ENCODE measurements at regions not wholly inside any gene's neighbourhood (a gene's known extent, or its start where the extent isn't known, plus 50 kb on each side); places are given as distances from the start of the nearest gene placed in this dataset.

DNA sequence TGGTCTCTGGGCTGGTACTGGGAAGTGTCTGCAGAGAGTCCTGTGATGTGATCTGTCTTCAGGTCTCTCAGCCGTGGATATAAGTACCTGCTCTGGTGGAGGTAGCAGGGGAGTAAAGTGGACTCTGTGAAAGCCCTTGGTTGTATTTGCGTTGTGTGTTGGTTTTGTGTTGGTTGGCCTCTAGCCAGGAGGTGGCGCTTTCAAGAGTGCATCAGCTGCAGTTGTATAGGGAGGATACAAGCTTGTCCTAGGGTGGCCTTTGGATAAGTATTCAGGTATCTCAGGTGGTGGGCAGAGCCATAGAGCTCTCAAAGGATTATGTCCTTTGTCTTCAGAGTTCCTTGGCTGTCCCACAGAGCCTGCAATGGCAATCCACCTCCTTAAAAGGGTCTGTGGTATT, 111.6 kb downstream of the MAGEB17 start:
- H3K4me3 ChIP-seq (replicated peaks in 1 of 3): no peak overlapping the region
- H3K9me3 ChIP-seq: no peaks in the 10 kb centered on the region
- H3K4me1 ChIP-seq: no peaks in the 10 kb centered on the region
- no peaks in the 10 kb centered on the region for H3K27me3 ChIP-seq
- H3K36me3 ChIP-seq: no peaks in the 10 kb centered on the region
- no peak overlapping the region for H3K27ac ChIP-seq
- no peak for TF ChIP-seq POLR2A (IDR thresholded peaks at IDR 0.05)
- 48% methylated on average over 2 of the region's 3 CpGs; no CpG with 5 or more reads in 1 of the 2 donors for WGBS, 2 donors
- intact Hi-C loops (cut with DNase I): no loop called here
- peak; percentile 30 to 41 for DNase-seq

DNA sequence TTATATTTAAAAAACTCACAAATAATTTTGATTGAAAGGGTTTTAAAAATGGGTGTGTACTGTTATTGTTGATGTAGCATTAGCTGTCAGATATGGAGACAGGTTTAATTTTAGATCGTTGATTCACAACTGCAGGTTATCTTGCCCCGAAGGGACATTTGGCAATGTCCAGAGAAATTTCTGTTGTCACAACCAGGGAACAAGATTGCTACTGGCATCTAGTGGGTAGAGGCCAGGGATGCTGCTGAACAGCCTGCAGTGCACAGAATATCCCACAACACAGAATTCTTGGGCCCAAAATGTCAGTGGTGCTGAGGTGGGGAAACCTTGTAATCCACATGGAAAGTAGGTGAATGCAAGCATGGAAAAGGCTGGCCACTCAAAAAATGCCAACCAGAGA, 114.9 kb downstream of the MAGEB17 start:
- TF ChIP-seq, protein P1, sequence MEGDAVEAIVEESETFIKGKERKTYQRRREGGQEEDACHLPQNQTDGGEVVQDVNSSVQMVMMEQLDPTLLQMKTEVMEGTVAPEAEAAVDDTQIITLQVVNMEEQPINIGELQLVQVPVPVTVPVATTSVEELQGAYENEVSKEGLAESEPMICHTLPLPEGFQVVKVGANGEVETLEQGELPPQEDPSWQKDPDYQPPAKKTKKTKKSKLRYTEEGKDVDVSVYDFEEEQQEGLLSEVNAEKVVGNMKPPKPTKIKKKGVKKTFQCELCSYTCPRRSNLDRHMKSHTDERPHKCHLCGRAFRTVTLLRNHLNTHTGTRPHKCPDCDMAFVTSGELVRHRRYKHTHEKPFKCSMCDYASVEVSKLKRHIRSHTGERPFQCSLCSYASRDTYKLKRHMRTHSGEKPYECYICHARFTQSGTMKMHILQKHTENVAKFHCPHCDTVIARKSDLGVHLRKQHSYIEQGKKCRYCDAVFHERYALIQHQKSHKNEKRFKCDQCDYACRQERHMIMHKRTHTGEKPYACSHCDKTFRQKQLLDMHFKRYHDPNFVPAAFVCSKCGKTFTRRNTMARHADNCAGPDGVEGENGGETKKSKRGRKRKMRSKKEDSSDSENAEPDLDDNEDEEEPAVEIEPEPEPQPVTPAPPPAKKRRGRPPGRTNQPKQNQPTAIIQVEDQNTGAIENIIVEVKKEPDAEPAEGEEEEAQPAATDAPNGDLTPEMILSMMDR (IDR thresholded peaks at IDR 0.05): no peak
- no peak for TF ChIP-seq POLR2A (IDR thresholded peaks at IDR 0.05)
- 83 to 91% methylated on average over 2 of the region's 2 CpGs for WGBS, 2 donors

DNA sequence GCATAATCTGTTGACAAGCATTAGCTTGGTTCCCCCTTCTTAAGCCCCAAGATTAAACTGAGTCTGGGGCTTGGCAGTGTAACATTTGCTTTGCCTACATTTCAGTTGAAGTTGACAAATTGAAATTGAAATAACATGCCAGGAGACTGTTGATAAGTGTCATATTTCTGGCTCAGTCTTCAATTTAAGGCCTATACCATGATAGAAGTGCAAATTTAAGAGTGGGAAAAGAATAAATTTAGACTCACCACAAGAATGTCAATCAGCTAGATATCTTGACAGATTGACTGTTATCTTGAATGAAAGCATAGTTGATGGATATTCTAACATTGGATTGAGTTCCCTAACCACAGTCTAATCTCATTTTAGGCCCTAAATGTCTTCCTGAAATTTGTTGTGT, 117.6 kb downstream of the MAGEB17 start:
- Histone ChIP-seq H3K4me1 (no peaks in the 10 kb centered on the region), H3K9me3 (no peaks in the 10 kb centered on the region), H3K4me3 (replicated peaks in 1 of 3) (no peak overlapping the region), H3K27me3 (no peaks in the 10 kb centered on the region), H3K27ac (no peak overlapping the region), H3K36me3 (no peaks in the 10 kb centered on the region)
- TF ChIP-seq, protein P1 (IDR thresholded peaks at IDR 0.05): no peak
- no peak for TF ChIP-seq POLR2A (IDR thresholded peaks at IDR 0.05)
- intact Hi-C loops (cut with DNase I): no loop called here
- no peak for DNase-seq

More for the DNA sequence above, 114.9 kb downstream of the MAGEB17 start:
- H3K27ac ChIP-seq: no peak overlapping the region
- H3K4me1 ChIP-seq: no peaks in the 10 kb centered on the region
- no peaks in the 10 kb centered on the region for H3K27me3 ChIP-seq
- no peak for DNase-seq
- intact Hi-C loops (cut with DNase I): no loop called here
- H3K9me3 ChIP-seq: no peaks in the 10 kb centered on the region
- H3K4me3 ChIP-seq (replicated peaks in 1 of 3): no peak overlapping the region
- H3K36me3 ChIP-seq: no peaks in the 10 kb centered on the region

DNA sequence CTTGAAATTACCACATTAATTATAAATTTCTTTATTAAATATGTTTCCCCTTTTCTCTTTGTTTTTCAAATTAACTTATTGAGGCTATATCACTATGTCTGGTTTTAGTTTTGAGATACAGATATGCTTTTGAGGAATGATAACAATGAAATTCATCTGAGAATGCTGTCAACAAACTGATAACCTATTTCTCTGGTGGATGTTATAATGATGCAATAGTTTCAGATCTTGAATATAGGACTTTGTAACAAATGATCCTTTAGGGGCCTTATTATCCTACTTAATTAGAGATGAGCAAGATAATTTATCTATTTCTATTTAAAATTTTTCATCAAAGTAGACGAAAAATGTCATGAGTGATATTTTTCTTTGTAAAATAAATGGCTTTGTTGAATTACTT, 123.7 kb downstream of the MAGEB17 start:
- no peak overlapping the region for H3K27ac ChIP-seq
- H3K9me3 ChIP-seq: no peaks in the 10 kb centered on the region
- no peak for TF ChIP-seq POLR2A (IDR thresholded peaks at IDR 0.05)
- TF ChIP-seq, protein P1 (IDR thresholded peaks at IDR 0.05): no peak
- H3K27me3 ChIP-seq: no peaks in the 10 kb centered on the region
- WGBS, 2 donors: 83 to 100% methylated on average over 1 of the region's 1 CpG
- no peak for DNase-seq
- no peak overlapping the region for H3K4me3 ChIP-seq (replicated peaks in 1 of 3)
- intact Hi-C loops (cut with DNase I): no loop called here
- no peaks in the 10 kb centered on the region for H3K36me3 ChIP-seq
- no peaks in the 10 kb centered on the region for H3K4me1 ChIP-seq

DNA sequence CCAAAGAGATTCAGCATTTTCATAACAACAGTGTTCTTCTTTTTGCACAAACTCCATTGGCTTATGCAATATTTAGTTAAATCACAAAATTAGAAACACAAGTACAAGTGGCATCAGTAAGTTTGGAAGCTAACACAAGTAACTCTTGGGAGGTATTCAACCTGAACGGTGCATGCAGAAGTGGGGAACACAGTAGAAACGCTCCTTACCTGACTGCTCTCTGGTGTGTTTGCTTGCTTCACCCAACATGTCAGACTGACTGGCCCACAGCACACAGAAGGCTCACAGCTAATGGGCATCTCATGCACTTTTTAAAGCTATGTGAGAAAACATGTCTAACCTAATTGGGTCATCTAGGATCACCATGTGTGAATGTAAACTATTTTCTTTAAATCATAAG, 133.6 kb downstream of the MAGEB17 start:
- intact Hi-C loops (cut with DNase I): no loop called here
- TF ChIP-seq, protein P1 (IDR thresholded peaks at IDR 0.05): no peak
- TF ChIP-seq POLR2A (IDR thresholded peaks at IDR 0.05): no peak

DNA sequence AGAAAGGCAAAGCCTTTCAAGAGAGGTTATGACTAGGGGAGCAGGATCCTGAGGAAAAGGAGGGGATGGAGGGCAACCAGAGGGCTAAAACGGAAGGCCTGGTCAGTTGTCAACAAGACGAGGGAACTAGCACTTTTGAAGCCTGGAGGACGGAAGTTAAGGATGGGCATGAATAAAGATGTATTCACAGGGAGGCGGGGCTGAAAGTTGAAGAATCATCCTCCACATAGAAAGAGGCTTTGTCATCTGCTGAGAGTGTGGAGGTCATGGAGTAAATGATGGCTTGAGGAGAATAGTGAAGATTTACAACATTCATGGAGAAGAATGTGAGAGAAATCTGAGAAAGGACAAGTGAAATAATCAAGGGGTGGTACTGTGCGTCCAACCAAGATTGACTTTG, 137.5 kb downstream of the MAGEB17 start:
- 68 to 71% methylated on average over 5 of the region's 5 CpGs for WGBS, 2 donors
- H3K9me3 ChIP-seq: no peaks in the 10 kb centered on the region
- intact Hi-C loops (cut with DNase I): no loop called here
- peaks cover 0 to 8% of the 10 kb centered on the region in 2 donors for H3K4me1 ChIP-seq
- no peak overlapping the region for H3K27ac ChIP-seq
- H3K36me3 ChIP-seq: no peaks in the 10 kb centered on the region
- no peak for DNase-seq
- TF ChIP-seq, protein P1 (IDR thresholded peaks at IDR 0.05): no peak
- TF ChIP-seq POLR2A (IDR thresholded peaks at IDR 0.05): no peak
- H3K4me3 ChIP-seq (replicated peaks in 1 of 3): no peak overlapping the region
- no peaks in the 10 kb centered on the region for H3K27me3 ChIP-seq

More for the DNA sequence above, 133.6 kb downstream of the MAGEB17 start:
- WGBS, 2 donors: 28 to 35% methylated on average over 2 of the region's 2 CpGs
- H3K9me3 ChIP-seq: no peaks in the 10 kb centered on the region
- H3K27me3 ChIP-seq: no peaks in the 10 kb centered on the region
- H3K27ac ChIP-seq: no peak overlapping the region
- H3K4me3 ChIP-seq (replicated peaks in 1 of 3): no peak overlapping the region
- H3K36me3 ChIP-seq: no peaks in the 10 kb centered on the region
- DNase-seq: peak; percentile 51 to 53
- H3K4me1 ChIP-seq: peaks cover 0 to 8% of the 10 kb centered on the region in 2 donors

All from thyroid gland (tissue), 4 donors.